GDM1 (cell line): ENCODE measurements at regions not wholly inside any gene's neighbourhood (a gene's known extent, or its start where the extent isn't known, plus 50 kb on each side); places are given as distances from the start of the nearest gene placed in this dataset.

Experiments
- DNase-seq: peaks from one replicate; lab custom pipeline; 2025; lab: John Stamatoyannopoulos, UW

DNA sequence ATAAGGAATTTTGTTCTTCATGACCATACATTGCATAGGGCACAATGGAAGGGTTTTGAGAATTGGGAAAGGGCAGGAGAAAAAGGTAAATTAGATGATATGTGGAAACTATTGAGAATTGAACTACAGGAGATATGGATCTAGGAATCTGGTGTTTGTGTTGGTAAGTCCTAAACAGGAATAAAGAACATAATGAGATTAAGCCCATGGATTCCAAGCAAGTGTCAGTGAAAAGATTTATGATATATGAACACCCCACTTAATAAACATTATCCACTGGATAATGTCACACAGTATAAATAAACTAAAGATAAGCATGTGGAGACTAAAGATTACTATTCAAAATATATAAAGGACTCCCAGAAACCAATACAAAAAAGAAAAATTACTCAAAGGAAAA lies 98.2 kb downstream of the TNFSF18 start:
- no peak for DNase-seq

- DNase-seq, result no peak
Measured at GRCh38 chr1:172954476-172955150, 96.1 kb downstream of the TNFSF18 start.

DNA sequence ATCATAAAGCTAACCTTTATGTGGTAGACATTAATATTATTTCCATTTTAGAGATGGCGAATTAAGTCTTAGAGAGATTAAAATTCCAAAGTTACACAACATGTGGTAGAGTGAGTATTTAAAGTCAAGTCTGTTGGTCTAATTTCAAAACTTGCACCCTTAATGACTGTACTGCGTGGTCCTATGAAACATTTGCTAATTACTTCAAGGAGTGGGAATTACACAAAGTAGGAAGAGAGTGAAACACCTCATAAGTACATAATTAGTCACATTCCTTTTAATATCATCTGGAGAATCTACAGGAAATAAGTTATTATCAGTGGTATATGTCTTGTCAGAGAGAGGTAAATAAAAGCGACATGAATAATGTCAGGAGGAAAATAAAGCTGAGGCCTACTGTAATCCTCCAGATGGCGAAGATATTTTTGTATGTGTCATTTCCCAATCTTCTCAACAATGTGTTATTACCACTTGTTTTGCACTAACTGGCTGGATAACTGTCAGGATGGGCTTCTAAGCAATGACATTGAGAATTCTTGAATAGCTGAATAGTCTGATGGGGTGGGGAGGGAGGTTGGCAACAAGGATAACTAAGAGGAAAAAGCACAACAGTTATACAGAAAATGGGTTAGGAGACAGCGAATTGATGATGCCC lies 95.5 kb downstream of the TNFSF18 start:
- no peak for DNase-seq

DNA sequence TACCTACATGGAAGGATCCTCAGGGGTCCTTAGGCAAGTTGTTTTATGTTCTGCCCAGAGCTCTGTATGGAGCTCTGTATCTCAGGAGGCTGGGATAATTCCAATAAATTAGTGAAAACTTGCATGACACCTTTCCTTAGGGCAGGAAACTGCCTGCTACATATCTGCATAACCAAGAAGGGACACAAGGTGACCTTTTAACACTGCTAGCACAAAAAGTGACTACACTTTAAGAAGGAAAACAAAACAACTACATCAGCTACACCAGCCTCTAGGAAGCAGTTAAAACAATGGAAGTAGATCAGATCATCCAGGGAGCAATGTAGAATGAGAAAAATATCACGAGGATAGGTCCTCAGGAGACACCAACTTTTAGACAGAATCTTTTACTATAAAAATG lies 93.9 kb downstream of the TNFSF18 start:
- no peak for DNase-seq

- no peak for DNase-seq
Measured at GRCh38 chr1:172957491-172957890, 93.2 kb downstream of the TNFSF18 start.

DNA sequence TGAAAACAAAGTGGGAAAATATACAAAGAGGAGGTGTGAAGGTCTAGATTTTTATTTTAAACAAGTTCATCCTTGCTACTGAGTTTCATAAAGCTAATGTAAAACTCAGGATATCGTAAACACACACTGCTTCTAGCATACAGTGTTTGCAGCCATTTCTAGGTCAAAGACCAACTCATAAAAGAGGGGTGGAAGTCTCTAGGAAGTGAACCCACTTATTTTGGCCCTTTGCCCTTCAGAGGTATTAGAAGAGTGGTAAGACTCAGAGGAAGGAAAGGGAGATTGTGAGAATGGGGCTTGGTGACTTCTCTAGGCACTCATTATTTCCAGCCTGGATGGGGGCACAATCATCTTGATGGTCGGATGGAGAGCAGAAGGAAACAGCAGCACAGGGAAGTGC lies 91.2 kb downstream of the TNFSF18 start:
- DNase-seq, result no peak

DNA sequence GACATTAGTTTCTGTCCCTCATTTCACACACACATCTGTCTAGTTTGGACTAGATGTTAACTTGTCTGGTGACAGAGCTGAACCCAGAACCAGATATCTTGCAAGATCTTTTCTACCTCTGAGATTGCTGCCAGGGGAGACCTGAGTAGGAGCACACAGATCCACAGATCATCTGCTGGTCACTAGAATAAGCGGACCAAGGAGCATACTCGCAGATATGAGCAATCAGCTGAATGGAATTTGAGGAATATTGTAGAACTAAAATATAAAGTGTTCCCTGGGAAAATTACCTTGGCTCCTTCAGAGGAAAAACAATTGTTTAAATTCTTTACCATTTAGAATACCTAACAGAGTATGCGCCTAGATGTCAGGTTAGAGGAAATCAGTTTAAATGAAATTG lies 90.7 kb downstream of the TNFSF18 start:
- DNase-seq, result no peak

DNA sequence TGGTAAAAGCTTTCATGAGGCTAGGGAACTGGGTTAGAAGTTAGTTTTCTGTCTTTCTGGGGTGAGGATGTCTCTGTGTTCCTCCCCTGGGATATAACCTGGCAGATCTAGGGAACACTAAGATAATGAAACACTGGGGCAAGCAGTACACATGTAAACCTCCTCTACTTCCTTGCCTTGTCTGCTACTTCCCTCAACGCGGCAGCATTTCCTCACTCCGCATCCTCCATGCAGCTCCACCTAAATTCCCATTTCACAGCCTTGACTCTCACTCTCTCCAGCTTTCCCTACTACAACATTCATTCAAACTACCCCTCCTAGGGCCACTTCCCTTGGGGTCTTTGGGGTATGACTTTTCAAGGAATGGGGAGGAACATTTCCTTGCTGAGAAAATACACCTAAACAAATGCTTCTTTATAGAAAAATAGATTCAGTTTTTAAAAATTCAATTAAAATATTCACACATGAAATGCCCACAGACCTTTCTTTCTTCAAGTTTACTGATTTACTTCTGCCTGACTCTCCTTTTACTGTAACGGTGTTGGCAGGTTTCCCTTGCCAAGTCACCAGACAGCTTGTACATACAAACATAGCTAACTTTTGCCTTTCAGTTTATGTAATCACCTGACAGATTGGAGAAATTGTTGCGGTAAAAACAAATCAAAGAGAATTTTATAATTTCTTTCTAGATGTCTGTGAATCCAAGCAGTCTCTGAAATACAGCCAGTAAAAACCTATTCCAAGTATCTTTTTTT lies 90.1 kb downstream of the TNFSF18 start:
- DNase-seq, result no peak

DNA sequence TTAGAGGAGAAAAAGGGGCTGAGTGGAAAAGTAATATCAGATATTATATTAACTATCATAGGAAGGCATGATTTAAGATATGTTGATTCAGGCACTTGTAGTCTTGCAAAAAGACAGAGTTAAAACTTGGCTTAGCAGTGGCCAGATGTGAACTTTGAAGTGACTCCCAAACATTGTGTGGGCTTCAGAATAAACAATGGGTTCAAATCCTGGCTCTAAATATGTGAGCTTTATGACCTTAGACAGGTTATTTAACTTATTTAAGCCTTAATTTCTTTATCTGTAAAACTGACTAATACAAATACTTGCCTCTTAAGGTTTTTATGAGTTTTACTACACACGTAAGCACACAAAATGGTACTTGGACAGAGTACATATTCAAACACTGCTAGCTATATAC lies 85.9 kb downstream of the TNFSF18 start:
- no peak for DNase-seq

DNA sequence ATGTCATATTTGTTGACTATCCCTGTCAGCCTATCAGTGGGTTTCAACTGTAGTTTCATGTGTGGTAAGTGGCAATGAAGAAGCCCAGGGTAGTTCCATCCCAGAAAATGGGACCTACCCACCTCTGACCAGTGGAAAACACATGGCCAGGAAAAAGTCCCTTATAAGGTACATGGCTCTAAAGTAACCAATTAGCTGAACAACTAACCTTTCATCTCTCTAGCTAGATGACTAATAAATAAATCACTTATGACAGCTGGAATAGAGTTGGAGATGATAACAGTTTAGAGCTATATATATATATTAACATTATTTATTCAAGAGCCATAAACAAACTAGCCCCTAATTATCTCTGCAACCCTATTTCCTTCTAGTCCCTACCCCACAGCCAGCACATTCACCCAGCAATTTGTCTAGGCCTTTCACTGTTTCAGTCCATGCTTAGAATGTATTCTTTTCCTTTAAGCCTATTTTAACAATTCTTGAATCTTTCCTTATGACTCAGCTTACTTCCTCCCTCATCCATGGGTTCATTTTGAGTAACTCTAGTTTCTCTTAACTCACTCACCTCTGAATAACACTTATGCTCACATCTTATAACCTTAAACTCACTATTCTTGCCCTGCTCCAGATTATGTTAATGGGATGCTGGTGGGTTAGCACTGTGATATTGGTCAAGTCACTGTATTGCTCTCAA lies 83.7 kb downstream of the TNFSF18 start:
- DNase-seq, result no peak

GRCh38 chr1:172967936-172968335 lies 82.8 kb downstream of the TNFSF18 start:
- DNase-seq, result no peak

- DNase-seq, result no peak
Measured at GRCh38 chr1:172969611-172970010, 81.1 kb downstream of the TNFSF18 start.

DNA sequence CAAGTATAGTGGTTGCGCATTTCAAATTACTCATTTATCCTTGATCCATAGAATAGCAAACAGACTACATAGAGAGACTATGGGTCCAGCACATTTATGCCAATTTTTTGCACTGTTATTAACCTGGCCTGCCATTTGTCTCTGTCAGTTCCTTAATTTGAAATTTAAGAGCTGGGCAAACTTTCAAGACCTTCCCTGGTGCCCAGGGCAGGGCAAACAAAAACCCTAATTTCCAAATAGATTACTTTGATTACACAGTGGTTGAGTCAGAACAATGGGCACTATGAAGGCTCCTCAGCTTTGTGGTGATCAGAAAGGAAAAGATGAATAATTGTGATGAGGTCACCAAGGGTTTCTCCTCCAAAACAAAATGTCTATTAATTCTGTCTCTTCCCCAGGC lies 80.6 kb downstream of the TNFSF18 start:
- DNase-seq, result no peak

DNA sequence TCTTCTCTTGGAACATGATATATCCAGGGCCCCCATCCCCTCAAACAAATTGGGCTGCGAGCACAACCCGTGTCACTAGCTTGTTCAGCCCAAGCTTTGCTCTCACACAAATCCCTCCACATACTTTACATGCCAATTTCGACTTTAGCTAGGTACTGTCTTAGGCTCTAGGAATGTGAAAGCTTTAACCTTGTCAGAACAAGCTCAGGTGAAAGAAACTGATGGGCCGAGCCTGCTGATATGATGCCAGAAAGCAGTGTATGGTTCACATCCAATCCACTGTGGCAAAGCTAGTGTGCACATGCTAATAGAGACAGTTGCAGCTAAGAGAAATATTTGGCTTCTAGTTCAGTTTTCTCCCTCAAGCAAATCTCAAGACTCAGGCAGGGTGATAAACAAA lies 79.5 kb downstream of the TNFSF18 start:
- no peak for DNase-seq

DNA sequence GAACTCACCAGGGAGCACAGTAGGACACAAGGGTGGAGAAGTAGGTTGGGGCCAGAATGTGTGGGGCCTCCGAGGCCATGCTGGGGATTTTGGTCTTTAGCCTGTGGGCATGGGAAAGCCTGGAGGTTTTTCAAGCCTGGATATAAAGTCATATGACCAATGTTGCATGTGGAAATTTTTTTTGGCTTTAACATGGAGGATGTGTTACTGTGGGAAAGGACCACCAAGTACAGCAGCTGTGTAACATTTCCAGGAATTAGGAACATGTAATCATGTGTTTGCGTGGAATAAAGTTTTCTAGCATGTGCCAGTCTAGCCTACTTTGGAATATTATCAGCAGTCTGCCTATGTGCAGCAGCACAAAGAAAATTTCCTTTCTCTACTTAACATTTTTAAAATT lies 78.5 kb downstream of the TNFSF18 start:
- no peak for DNase-seq

GRCh38 chr1:172973424-172973823 lies 77.3 kb downstream of the TNFSF18 start:
- no peak for DNase-seq

GRCh38 chr1:172976222-172977041 lies 74.3 kb downstream of the TNFSF18 start:
- no peak for DNase-seq

- DNase-seq, result no peak
Measured at GRCh38 chr1:172977296-172978017, 73.3 kb downstream of the TNFSF18 start.

GRCh38 chr1:172978595-172978994 lies 72.1 kb downstream of the TNFSF18 start:
- no peak for DNase-seq

GRCh38 chr1:172979828-172980227 lies 70.9 kb downstream of the TNFSF18 start:
- DNase-seq, result no peak

GRCh38 chr1:172980456-172980855 lies 70.3 kb downstream of the TNFSF18 start:
- no peak for DNase-seq
